Ishikawa (cell line): ENCODE measurements at regions not wholly inside any gene's neighbourhood (a gene's known extent, or its start where the extent isn't known, plus 50 kb on each side); places are given as distances from the start of the nearest gene placed in this dataset.

ENCODE experiments used
- CEBPB ChIP-seq: IDR thresholded peaks from 2 replicates; pipeline ENCODE4 v1.6.1; 2012
- CREB1 ChIP-seq: IDR thresholded peaks from 2 replicates; pipeline ENCODE4 v1.6.1; 2012; ENCODE audit warnings: low read depth
- EP300 ChIP-seq: IDR thresholded peaks from 2 replicates; pipeline ENCODE4 v1.6.1; 2012; ENCODE audit warnings: borderline replicate concordance
- NFIC ChIP-seq: IDR thresholded peaks from 2 replicates; pipeline ENCODE4 v1.6.1; 2012
- RAD21 ChIP-seq: IDR thresholded peaks from 2 replicates; pipeline ENCODE4 v1.6.1; 2012; ENCODE audit warnings: low read depth
- TCF12 ChIP-seq: IDR thresholded peaks from 2 replicates; pipeline ENCODE4 v1.6.1; 2012; ENCODE audit warnings: low read depth
- YY1 ChIP-seq: IDR thresholded peaks from 2 replicates; pipeline ENCODE4 v1.6.1; 2012; ENCODE audit warnings: low read depth
- ZBTB7A ChIP-seq: IDR thresholded peaks from 2 replicates; pipeline ENCODE4 v1.6.1; 2012; ENCODE audit warnings: low read depth
- TF ChIP-seq, protein P1 (sequence below): IDR thresholded peaks from 2 replicates; pipeline ENCODE4 v1.6.1; 2012
- TF ChIP-seq, protein P2 (sequence below): IDR thresholded peaks from 2 replicates; pipeline ENCODE4 v1.6.1; 2012; ENCODE audit warnings: low read depth, mild to moderate bottlenecking

DNA sequence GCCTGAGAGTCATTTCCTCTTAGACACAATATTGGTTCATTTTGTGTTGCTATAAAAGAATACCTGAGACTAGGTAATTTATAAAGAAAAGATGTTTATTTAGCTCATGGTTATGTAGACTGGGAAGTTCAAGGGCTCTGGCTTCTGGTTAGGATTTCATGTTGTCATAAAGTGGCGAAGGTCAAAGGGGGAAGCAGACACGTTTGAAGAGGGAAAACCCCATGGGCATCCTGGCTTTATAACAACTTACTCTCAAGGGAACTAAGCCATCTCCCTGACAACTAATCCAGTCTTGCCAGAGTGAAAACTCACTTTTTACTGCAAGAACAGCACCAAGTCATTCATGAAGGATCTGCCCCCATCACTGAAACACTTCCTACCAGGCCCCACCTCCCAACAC lies 89.7 kb upstream of the RNF152 start:
- TF ChIP-seq RAD21 (no peak), CEBPB (no peak), NFIC (no peak), CREB1 (no peak), TCF12 (no peak), YY1 (no peak), EP300 (no peak), ZBTB7A (no peak)
- TF ChIP-seq, protein P1, sequence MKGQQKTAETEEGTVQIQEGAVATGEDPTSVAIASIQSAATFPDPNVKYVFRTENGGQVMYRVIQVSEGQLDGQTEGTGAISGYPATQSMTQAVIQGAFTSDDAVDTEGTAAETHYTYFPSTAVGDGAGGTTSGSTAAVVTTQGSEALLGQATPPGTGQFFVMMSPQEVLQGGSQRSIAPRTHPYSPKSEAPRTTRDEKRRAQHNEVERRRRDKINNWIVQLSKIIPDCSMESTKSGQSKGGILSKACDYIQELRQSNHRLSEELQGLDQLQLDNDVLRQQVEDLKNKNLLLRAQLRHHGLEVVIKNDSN: no peak
- TF ChIP-seq, protein P2, sequence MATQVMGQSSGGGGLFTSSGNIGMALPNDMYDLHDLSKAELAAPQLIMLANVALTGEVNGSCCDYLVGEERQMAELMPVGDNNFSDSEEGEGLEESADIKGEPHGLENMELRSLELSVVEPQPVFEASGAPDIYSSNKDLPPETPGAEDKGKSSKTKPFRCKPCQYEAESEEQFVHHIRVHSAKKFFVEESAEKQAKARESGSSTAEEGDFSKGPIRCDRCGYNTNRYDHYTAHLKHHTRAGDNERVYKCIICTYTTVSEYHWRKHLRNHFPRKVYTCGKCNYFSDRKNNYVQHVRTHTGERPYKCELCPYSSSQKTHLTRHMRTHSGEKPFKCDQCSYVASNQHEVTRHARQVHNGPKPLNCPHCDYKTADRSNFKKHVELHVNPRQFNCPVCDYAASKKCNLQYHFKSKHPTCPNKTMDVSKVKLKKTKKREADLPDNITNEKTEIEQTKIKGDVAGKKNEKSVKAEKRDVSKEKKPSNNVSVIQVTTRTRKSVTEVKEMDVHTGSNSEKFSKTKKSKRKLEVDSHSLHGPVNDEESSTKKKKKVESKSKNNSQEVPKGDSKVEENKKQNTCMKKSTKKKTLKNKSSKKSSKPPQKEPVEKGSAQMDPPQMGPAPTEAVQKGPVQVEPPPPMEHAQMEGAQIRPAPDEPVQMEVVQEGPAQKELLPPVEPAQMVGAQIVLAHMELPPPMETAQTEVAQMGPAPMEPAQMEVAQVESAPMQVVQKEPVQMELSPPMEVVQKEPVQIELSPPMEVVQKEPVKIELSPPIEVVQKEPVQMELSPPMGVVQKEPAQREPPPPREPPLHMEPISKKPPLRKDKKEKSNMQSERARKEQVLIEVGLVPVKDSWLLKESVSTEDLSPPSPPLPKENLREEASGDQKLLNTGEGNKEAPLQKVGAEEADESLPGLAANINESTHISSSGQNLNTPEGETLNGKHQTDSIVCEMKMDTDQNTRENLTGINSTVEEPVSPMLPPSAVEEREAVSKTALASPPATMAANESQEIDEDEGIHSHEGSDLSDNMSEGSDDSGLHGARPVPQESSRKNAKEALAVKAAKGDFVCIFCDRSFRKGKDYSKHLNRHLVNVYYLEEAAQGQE: no peak
